OCI-LY3 (cell line): ENCODE measurements at regions not wholly inside any gene's neighbourhood (a gene's known extent, or its start where the extent isn't known, plus 50 kb on each side); places are given as distances from the start of the nearest gene placed in this dataset.

Experiments
- EZH2phosphoT487 ChIP-seq: fragments of 200-600 bp; shearing (Covaris generic); IDR thresholded peaks from 2 replicates; pipeline ENCODE4 v1.6.1; 2018; ENCODE audit warnings: antibody characterized with exemption, mixed run types, low read depth
- TF ChIP-seq, protein P1 (sequence below): fragments of 200-600, 300-600 bp; sonication (generic); IDR thresholded peaks from 2 replicates; pipeline ENCODE4 v1.5.1; 2014; ENCODE audit warnings: antibody characterized with exemption, low read length, low read depth

DNA sequence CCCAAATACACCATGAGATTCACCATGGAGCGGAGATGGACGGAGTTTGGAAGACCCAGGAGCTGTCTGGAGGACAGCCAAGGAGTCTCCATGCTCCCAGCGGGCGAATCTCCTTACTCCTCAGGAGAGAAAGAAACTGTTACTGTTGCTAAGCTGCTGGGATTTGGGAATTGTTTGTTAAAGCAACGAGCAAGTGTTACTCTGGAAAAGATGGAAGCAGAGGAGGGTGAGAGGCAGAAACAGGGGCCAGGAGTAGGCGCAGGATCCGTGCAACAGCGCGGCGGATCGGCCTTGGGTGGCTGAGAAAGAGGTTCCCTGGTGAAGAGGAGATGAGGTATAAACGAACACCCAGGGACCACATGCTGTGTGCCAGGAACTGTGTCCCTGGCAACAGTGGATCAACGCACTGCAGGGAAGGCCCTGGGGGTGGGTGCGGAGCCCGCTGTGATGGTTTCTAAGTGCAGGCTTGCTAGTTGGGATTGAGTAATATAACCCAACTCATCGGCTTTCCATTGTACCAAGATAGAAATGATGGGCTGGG lies 1436.4 kb downstream of the BRD1 start:
- TF ChIP-seq, protein P1, sequence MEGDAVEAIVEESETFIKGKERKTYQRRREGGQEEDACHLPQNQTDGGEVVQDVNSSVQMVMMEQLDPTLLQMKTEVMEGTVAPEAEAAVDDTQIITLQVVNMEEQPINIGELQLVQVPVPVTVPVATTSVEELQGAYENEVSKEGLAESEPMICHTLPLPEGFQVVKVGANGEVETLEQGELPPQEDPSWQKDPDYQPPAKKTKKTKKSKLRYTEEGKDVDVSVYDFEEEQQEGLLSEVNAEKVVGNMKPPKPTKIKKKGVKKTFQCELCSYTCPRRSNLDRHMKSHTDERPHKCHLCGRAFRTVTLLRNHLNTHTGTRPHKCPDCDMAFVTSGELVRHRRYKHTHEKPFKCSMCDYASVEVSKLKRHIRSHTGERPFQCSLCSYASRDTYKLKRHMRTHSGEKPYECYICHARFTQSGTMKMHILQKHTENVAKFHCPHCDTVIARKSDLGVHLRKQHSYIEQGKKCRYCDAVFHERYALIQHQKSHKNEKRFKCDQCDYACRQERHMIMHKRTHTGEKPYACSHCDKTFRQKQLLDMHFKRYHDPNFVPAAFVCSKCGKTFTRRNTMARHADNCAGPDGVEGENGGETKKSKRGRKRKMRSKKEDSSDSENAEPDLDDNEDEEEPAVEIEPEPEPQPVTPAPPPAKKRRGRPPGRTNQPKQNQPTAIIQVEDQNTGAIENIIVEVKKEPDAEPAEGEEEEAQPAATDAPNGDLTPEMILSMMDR = no peak
- no peak for TF ChIP-seq EZH2phosphoT487
